Stimulated activated naive CD8-positive, alpha-beta T cell treated with anti-CD3 and anti-CD28 coated beads, Interleukin-15, amount 100 ng/mL, for 72 hours (primary cell): ENCODE measurements at regions not wholly inside any gene's neighbourhood (a gene's known extent, or its start where the extent isn't known, plus 50 kb on each side); places are given as distances from the start of the nearest gene placed in this dataset.

ENCODE experiments used
- ATAC-seq: fragments of 150-1000 bp; cut with Tn5 transposase; 2 replicates; pipeline ENCODE4 v1.10.0; 2021; ENCODE audit warnings: mild to moderate bottlenecking, moderate library complexity
- DNase-seq, 2 donors: peaks; one replicate each; pipeline ENCODE4 v3.0.0; 2021 to 2022
- H3K27ac Mint-ChIP-seq, 2 donors: one replicate each; pipeline ENCODE4 v1.8.0; 2022; ENCODE audit warnings: mild to moderate bottlenecking in 2 of 2, mixed read lengths in 2 of 2, moderate library complexity in 2 of 2
- H3K27me3 Mint-ChIP-seq: one replicate; pipeline ENCODE4 v1.8.0; 2022; ENCODE audit warnings: mixed read lengths
- H3K4me1 Mint-ChIP-seq: one replicate; pipeline ENCODE4 v1.8.0; 2022; ENCODE audit warnings: mild to moderate bottlenecking, mixed read lengths
- H3K4me3 Mint-ChIP-seq, 2 donors: one replicate each; pipeline ENCODE4 v1.8.0; 2022; ENCODE audit warnings: mild to moderate bottlenecking in 2 of 2, mixed read lengths in 2 of 2, moderate library complexity in 1 of 2
- H3K9me3 Mint-ChIP-seq, 2 donors: one replicate each; pipeline ENCODE4 v1.8.0; 2022; ENCODE audit warnings: mixed read lengths in 2 of 2

GRCh38 chr6:144647971-144648651 lies 363.0 kb downstream of the UTRN start:
- H3K27me3 Mint-ChIP-seq = no peaks in the 10 kb centered on the region

DNA sequence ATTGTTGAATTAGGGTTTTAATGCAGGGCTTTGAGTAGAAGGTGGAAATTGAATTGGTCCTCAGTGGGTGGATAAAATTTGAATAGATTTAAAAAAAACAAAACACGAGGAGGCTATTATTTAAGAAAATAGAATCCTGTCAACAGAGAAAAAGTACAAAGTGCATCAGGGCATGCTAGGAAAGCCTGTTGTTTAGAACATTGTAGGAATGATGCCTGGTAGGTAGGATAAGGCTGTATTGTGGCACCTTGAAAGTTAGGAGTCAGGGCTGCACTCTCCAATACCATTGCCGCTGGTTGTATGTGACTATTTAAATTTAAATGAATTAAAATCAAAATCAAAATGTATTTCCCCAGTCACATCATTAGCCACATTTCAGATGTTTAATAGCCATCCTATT lies 363.9 kb downstream of the UTRN start:
- no peak for DNase-seq
- Mint-ChIP-seq H3K9me3 (peaks cover 6 to 7% of the 10 kb centered on the region in 2 donors), H3K27me3 (no peaks in the 10 kb centered on the region), H3K4me3 (no peak overlapping the region), H3K27ac (no peak overlapping the region), H3K4me1 (peaks cover 5% of the 10 kb centered on the region)
- ATAC-seq = no peak

More at GRCh38 chr6:144647971-144648651, 363.0 kb downstream of the UTRN start:
- ATAC-seq (no peak), DNase-seq (no peak)
- H3K27ac Mint-ChIP-seq = no peak overlapping the region
- no peak overlapping the region for H3K4me3 Mint-ChIP-seq
- H3K9me3 Mint-ChIP-seq = peaks cover 6 to 7% of the 10 kb centered on the region in 2 donors
- H3K4me1 Mint-ChIP-seq = no peaks in the 10 kb centered on the region

GRCh38 chr6:144651234-144651633 lies 366.1 kb downstream of the UTRN start:
- no peaks in the 10 kb centered on the region for H3K27me3 Mint-ChIP-seq
- ATAC-seq (no peak), DNase-seq (no peak)
- H3K27ac Mint-ChIP-seq = no peak overlapping the region
- H3K4me3 Mint-ChIP-seq = no peak overlapping the region
- peaks cover 17% of the 10 kb centered on the region for H3K4me1 Mint-ChIP-seq
- peaks cover 6 to 7% of the 10 kb centered on the region in 2 donors for H3K9me3 Mint-ChIP-seq

DNA sequence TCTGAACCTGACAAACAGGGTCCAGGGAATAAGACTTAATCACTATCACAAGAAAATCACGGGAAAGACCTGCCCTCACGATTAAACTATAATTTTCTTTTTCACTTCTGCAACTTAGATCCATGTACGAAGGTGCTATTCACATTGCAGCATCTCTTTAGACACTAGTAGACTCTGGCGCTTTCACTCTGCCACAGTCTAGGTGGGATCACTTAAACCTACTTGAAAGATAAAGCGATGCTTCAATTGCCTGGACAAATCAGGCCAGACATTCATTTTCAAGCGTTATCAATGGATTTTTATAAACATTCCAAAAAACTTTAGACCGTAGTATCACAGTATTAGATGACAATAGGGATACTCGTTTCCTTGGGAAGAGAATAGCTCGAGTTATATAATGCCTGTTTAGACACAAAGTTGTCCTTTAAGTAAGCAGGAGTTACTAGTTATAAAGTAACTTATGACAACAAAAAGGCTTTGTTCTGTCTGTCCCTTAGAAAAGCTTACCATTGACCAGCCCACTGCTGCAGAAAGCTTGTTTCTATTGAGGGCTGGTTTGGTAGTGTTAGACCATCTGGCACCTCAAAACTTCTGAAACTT lies 367.3 kb downstream of the UTRN start:
- Mint-ChIP-seq H3K27me3 (no peaks in the 10 kb centered on the region), H3K4me3 (no peak overlapping the region), H3K4me1 (peaks cover 18% of the 10 kb centered on the region), H3K9me3 (peaks cover 6 to 7% of the 10 kb centered on the region in 2 donors), H3K27ac (no peak overlapping the region)
- ATAC-seq (no peak), DNase-seq (no peak)

DNA sequence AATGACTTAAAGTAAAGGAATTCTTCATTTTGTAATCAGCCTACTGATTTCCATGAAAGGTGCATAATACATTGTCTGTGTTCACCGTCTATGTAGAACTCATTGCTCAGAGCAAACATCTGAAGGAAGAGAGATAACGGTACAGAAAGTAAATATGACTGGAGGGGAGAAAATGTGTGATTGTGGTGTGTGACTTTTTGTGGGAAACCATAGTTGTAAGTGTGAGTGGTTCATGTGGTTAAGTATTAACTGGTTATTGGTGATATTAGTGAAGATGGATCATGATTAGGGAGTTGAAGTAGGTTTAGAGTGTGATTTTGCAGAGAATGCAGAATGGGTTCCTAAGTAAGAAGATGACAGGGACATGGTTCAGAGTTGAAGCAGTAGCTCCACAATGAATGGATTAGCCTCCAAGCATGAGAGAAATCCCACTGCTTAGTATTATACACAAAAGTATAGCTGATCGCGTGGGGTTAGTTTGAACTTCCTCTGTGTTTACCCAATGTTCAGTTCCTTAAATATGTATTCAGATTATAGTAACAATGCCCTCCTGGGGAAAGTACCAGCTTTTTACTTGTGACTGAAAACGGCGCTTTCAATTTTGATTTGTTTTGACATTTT lies 368.9 kb downstream of the UTRN start:
- peaks cover 30% of the 10 kb centered on the region for H3K4me1 Mint-ChIP-seq
- H3K27ac Mint-ChIP-seq = peak overlapping the region in 1 of 2 donors; percentile 2
- peak; percentile 90 for ATAC-seq
- peak overlapping the region; percentile 3 to 11 for H3K4me3 Mint-ChIP-seq
- DNase-seq = no peak
- H3K27me3 Mint-ChIP-seq = no peaks in the 10 kb centered on the region
- peaks cover 6 to 7% of the 10 kb centered on the region in 2 donors for H3K9me3 Mint-ChIP-seq

DNA sequence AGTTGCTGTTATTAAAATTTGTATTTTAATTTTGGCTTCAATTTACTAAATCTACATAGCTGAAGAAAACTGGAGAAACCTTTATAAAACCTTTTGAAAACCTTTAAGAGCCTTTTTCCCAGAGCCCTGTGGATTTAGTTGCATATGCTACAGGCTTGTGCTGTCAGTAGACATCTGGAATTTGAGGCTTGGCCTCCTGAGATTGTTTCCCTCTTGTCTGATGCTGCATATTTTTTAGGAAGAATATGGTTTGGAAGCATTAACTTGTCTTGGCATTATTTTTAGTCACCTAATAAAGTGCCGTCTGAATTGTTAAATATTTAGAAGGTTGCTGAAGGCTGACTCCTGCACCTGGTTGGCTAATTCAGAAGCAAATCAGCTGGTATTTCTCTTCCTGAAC lies 369.4 kb downstream of the UTRN start:
- no peak for DNase-seq
- peak overlapping the region in 1 of 2 donors; percentile 11 for H3K4me3 Mint-ChIP-seq
- no peak for ATAC-seq
- H3K27ac Mint-ChIP-seq = no peak overlapping the region
- H3K4me1 Mint-ChIP-seq = peaks cover 35% of the 10 kb centered on the region
- H3K9me3 Mint-ChIP-seq = peaks cover 6 to 7% of the 10 kb centered on the region in 2 donors
- no peaks in the 10 kb centered on the region for H3K27me3 Mint-ChIP-seq

DNA sequence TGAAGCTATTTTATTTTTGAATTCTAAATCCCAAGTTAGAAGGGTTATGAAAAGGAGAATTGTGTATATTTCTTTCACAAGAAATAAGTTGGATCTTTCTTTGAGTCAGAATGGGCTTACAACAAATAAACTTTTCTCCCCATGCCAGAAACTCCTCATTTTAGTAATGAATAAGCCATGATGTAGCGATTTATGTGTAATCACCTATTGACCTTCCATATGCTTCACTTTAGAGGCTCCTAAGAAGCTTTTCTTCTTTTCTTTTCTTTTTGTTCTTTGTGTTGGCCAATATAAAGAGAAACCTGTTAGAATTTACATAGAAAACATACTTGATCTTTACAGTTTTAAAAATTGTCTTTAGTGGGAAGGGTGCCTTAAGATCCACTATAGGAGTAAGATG lies 370.2 kb downstream of the UTRN start:
- Mint-ChIP-seq H3K4me3 (no peak overlapping the region), H3K27me3 (no peaks in the 10 kb centered on the region), H3K27ac (no peak overlapping the region), H3K4me1 (peaks cover 44% of the 10 kb centered on the region), H3K9me3 (no peaks in the 10 kb centered on the region)
- ATAC-seq (no peak), DNase-seq (no peak)

DNA sequence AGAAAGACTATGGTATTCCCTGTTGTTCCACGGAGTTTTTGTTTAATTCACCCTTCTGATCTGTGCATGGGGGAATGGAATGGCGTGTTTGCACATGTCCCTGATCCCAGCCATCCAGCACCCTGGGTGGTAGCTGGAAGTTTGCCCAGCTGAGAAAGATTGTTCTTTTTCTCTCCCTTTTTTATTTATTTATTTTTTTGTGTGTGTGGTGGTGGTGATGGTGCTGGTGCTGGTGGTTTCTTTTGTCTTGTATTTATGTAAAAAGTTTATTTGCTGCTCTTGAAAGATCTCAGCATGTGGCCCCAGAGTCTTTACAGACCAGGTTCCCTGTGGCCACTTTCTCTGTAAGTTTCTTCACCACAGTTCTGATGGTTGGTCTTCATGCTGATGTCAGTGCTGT lies 372.6 kb downstream of the UTRN start:
- DNase-seq (no peak), ATAC-seq (no peak)
- H3K4me3 Mint-ChIP-seq = no peak overlapping the region
- H3K9me3 Mint-ChIP-seq = no peaks in the 10 kb centered on the region
- H3K4me1 Mint-ChIP-seq = peaks cover 56% of the 10 kb centered on the region
- H3K27ac Mint-ChIP-seq = peak overlapping the region; percentile 25 to 66
- no peaks in the 10 kb centered on the region for H3K27me3 Mint-ChIP-seq

GRCh38 chr6:144659202-144660182 lies 374.4 kb downstream of the UTRN start:
- Mint-ChIP-seq H3K4me3 (peak overlapping the region; percentile 44 to 54), H3K27ac (peak overlapping the region; percentile 48 to 67), H3K4me1 (peaks cover 66% of the 10 kb centered on the region), H3K27me3 (no peaks in the 10 kb centered on the region), H3K9me3 (no peaks in the 10 kb centered on the region)
- peak; percentile 79 for ATAC-seq
- peak; percentile 8 to 11 for DNase-seq

- Mint-ChIP-seq H3K27ac (no peak overlapping the region), H3K4me3 (no peak overlapping the region)
Observed at GRCh38 chr6:144660561-144661115, 375.5 kb downstream of the UTRN start.

DNA sequence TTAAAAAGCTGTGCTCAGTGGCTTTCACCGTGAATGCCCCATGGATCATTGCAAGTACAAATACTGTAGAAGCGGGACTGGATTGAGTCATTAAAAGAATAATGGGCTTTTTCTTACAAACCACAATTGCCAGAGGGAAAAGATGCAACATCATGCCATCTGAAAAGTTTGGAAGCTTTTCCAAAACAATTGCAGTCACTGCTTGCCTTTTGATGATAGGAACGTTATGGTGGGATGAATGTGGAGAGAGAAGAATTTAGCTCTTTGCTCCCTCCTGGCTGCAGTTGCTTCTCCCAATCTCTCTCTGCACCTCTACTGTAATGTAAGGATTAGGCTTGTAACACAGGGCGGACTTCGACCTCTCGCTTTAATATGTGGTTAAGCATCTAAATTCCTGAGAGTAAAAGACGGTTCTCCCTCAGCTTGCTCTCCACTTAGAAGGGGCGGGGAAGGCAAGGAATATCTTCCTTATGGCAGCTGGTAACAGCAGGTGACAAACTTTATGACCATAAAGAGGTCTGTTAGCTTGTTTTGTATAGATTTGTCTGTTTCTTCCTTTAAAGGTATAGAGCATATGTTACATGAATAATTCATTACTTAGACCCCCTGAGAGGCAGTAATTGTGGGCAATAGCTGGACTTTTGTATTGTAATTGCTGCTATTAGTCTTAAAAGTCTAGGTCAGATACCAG lies 376.1 kb downstream of the UTRN start:
- DNase-seq (no peak), ATAC-seq (no peak)
- no peaks in the 10 kb centered on the region for H3K27me3 Mint-ChIP-seq
- no peak overlapping the region for H3K4me3 Mint-ChIP-seq
- no peaks in the 10 kb centered on the region for H3K9me3 Mint-ChIP-seq
- no peak overlapping the region for H3K27ac Mint-ChIP-seq
- peaks cover 59% of the 10 kb centered on the region for H3K4me1 Mint-ChIP-seq

More at GRCh38 chr6:144660561-144661115, 375.5 kb downstream of the UTRN start:
- ATAC-seq (no peak), DNase-seq (no peak)
- H3K9me3 Mint-ChIP-seq = no peaks in the 10 kb centered on the region
- H3K4me1 Mint-ChIP-seq = peaks cover 61% of the 10 kb centered on the region
- H3K27me3 Mint-ChIP-seq = no peaks in the 10 kb centered on the region

GRCh38 chr6:144662812-144663365 lies 377.8 kb downstream of the UTRN start:
- H3K9me3 Mint-ChIP-seq = peaks cover 0 to 4% of the 10 kb centered on the region in 2 donors
- H3K4me3 Mint-ChIP-seq = no peak overlapping the region
- peak overlapping the region in 1 of 2 donors; percentile 87 for H3K27ac Mint-ChIP-seq
- no peaks in the 10 kb centered on the region for H3K27me3 Mint-ChIP-seq
- ATAC-seq (no peak), DNase-seq (no peak)
- H3K4me1 Mint-ChIP-seq = peaks cover 67% of the 10 kb centered on the region

GRCh38 chr6:144664281-144664680 lies 379.1 kb downstream of the UTRN start:
- DNase-seq (no peak), ATAC-seq (no peak)
- Mint-ChIP-seq H3K4me1 (peaks cover 57% of the 10 kb centered on the region), H3K9me3 (peaks cover 0 to 5% of the 10 kb centered on the region in 2 donors), H3K4me3 (no peak overlapping the region), H3K27ac (no peak overlapping the region), H3K27me3 (no peaks in the 10 kb centered on the region)

DNA sequence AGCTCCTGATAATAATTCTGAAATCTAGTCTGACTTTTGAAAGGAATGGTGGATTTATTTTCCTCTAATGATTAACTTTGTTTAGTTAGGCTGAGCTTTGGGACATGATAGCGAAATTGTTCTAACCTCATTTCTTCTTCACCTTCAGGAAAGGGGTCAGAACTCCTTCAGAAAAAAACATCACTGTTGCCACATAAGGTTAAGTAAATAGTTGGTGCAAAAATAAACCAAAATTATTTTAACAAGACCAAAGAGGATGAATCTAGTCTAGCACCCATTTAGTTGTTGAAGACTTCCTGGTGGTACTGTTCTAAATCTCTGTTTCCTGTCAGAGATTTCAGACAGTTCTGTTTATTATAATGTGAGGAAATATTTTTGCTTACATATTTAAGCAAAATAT lies 379.8 kb downstream of the UTRN start:
- Mint-ChIP-seq H3K27ac (no peak overlapping the region), H3K4me1 (peaks cover 50% of the 10 kb centered on the region), H3K9me3 (peaks cover 0 to 10% of the 10 kb centered on the region in 2 donors), H3K27me3 (no peaks in the 10 kb centered on the region), H3K4me3 (no peak overlapping the region)
- DNase-seq = no peak
- ATAC-seq = no peak
